Esophagus squamous epithelium (tissue), 5 donors: ENCODE measurements at regions not wholly inside any gene's neighbourhood (a gene's known extent, or its start where the extent isn't known, plus 50 kb on each side); places are given as distances from the start of the nearest gene placed in this dataset.
A peak's percentile ranks its signal among the peaks of the same experiment; 100 is the strongest.
"Not testable (repeated sequence)": the region's sequence is repeated elsewhere in the genome, so short reads cannot be mapped to it uniquely, and the experiment has no call there.

Experiments used
- DNase-seq: peaks from one replicate; lab custom pipeline; 2025; lab: John Stamatoyannopoulos, UW
- H3K27ac ChIP-seq, 4 donors: fragments of 200-600 bp; sonication (generic); one replicate each; pipeline ENCODE4 v1.5.1; 2016 to 2019; ENCODE audit warnings: mild to moderate bottlenecking in 1 of 4
- H3K27me3 ChIP-seq, 4 donors: fragments of 200-600 bp; sonication (generic); 1 replicate in 3 of 4; 2 replicates in 1 of 4; pipeline versions ENCODE4 v1.5.1 to v1.6.0; 2017 to 2021; ENCODE audit warnings: antibody characterized with exemption in 1 of 4
- H3K36me3 ChIP-seq, 3 donors: fragments of 200-600 bp; sonication (generic); one replicate each; pipeline ENCODE4 v1.5.1; 2016 to 2019
- H3K4me1 ChIP-seq, 3 donors: fragments of 200-600 bp; sonication (generic); one replicate each; pipeline ENCODE4 v1.5.1; 2017 to 2019
- H3K4me3 ChIP-seq, 4 donors: fragments of 200-600 bp; sonication (generic); 1 replicate in 3 of 4; 2 replicates in 1 of 4; pipeline ENCODE4 v1.5.1; 2016 to 2019; ENCODE audit warnings: mild to moderate bottlenecking in 2 of 4, moderate library complexity in 1 of 4
- H3K9me3 ChIP-seq, 3 donors: fragments of 200-600 bp; sonication (generic); one replicate each; pipeline ENCODE4 v1.5.1; 2016 to 2019
- POLR2A ChIP-seq, 4 donors: fragments of 450-650 bp; IDR thresholded peaks; one replicate each; pipeline ENCODE4 v1.6.1; 2017; ENCODE audit warnings: antibody characterized with exemption in 4 of 4, mild to moderate bottlenecking in 4 of 4, moderate library complexity in 3 of 4
- WGBS, 2 donors: methylation state at CpG; one replicate each; pipeline ENCODE4 v1.1.5; 2018; 5-methylcytosine and 5-hydroxymethylcytosine counted together
- intact Hi-C: fragments of 100-400 bp; cut with DNase I; formaldehyde crosslinking; loops from one replicate; pipeline ENCODE4 v1.15.0; 2022
- TF ChIP-seq, protein P1 (sequence below), 6 experiments: fragments of 450-650 bp in 4 of 6; fragments of 200-600 bp in 2 of 6; sonication (generic) in 2 of 6; IDR thresholded peaks; one replicate each; pipeline ENCODE4 v1.5.1; 2016 to 2019; ENCODE audit warnings: antibody characterized with exemption in 6 of 6, mild to moderate bottlenecking in 4 of 6, moderate library complexity in 4 of 6
- donor health status: DM: yes; HTN: yes; CAD: no.

DNA sequence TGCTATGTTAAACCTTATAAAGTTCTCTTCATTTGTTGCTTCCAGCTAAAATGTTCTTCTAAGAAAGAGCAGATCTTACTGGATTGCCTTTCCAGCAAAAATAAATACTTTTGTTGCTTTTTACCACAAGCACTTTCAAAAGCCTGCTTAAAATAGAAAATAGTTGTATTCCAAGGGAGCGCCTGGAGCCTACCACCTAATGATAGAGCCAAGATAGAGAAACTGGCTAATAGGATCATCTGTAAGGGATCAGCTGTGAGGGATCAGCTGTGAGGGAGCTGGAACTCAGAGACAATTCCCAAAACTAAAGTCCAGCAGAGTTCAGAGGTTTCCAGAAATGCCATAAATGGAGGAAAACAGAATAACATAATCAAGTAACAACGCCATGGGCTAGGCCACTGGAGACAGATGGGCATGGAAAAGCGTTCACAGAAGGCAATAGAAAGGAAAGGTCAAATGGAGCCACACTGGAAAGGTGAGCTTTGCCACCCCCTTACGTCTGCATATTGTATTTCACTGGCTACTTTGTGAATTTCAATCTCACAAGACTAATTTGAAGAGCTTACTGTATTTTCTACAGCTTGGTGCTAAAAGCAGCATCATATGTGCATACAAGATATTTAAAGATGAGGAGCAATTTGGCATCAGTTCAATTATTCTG lies 140.6 kb upstream of the TLE4 start:
- 65 to 66% methylated on average over 4 of the region's 4 CpGs for WGBS, 2 donors
- TF ChIP-seq, protein P1, sequence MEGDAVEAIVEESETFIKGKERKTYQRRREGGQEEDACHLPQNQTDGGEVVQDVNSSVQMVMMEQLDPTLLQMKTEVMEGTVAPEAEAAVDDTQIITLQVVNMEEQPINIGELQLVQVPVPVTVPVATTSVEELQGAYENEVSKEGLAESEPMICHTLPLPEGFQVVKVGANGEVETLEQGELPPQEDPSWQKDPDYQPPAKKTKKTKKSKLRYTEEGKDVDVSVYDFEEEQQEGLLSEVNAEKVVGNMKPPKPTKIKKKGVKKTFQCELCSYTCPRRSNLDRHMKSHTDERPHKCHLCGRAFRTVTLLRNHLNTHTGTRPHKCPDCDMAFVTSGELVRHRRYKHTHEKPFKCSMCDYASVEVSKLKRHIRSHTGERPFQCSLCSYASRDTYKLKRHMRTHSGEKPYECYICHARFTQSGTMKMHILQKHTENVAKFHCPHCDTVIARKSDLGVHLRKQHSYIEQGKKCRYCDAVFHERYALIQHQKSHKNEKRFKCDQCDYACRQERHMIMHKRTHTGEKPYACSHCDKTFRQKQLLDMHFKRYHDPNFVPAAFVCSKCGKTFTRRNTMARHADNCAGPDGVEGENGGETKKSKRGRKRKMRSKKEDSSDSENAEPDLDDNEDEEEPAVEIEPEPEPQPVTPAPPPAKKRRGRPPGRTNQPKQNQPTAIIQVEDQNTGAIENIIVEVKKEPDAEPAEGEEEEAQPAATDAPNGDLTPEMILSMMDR (IDR thresholded peaks at IDR 0.05) = no peak
- no peak for TF ChIP-seq POLR2A (IDR thresholded peaks at IDR 0.05)
- Histone ChIP-seq H3K27me3 (no peaks in the 10 kb centered on the region), H3K4me1 (peaks cover 0 to 8% (median 5%) of the 10 kb centered on the region in 3 donors), H3K36me3 (no peaks in the 10 kb centered on the region), H3K27ac (no peak overlapping the region), H3K9me3 (peaks cover 0 to 5% (median 0%) of the 10 kb centered on the region in 3 donors), H3K4me3 (no peak overlapping the region)
- intact Hi-C loops = no loop called here
- no peak for DNase-seq

DNA sequence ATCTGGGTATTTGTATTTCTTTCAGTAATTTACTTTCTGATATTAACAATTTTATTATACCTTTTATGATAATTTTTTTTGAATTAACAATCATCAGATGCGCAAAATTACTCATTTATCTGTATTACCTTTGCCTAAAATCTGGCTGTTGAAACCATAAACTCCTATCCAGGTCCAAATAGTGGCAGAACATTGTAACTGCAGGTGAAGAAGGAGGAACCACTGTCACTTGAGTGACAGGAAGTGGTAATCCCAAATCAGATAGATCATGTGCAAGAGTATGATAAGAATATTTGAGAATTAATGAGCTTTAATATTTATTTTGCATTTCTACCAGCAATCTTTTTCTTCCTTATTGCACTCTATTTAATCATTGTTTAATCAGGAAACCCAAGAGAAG lies 139.3 kb upstream of the TLE4 start:
- intact Hi-C loops = no loop called here
- no peaks in the 10 kb centered on the region for H3K27me3 ChIP-seq
- H3K4me3 ChIP-seq = no peak overlapping the region
- no peak for TF ChIP-seq POLR2A (IDR thresholded peaks at IDR 0.05)
- TF ChIP-seq, protein P1 (IDR thresholded peaks at IDR 0.05) = peak in 1 of 6 experiments; percentile 33
- no peaks in the 10 kb centered on the region for H3K36me3 ChIP-seq
- peaks cover 0 to 8% (median 5%) of the 10 kb centered on the region in 3 donors for H3K4me1 ChIP-seq
- 87 to 100% methylated on average over 1 of the region's 1 CpG for WGBS, 2 donors
- H3K27ac ChIP-seq = no peak overlapping the region
- DNase-seq = no peak
- no peaks in the 10 kb centered on the region for H3K9me3 ChIP-seq

DNA sequence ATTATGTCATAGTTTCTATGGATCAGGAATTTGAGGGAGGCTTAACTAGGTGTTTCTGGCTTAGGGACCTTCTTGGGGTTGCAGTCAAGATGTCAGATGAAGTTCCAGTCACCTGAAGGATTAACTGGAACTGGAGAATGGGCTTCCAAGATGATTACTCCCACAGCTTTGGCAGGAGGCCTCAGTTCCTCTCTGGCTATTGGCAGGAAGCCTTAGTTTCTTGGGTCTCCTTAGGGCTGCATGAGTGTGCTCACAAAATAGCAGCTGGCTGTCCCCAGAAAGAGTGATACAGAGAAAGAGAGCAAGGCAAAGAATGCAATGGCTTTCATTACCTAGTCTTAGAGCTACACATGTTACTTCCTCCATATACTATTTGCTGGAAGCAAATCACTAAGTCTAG lies 138.1 kb upstream of the TLE4 start:
- H3K4me1 ChIP-seq = peaks cover 0 to 17% (median 5%) of the 10 kb centered on the region in 3 donors
- no peaks in the 10 kb centered on the region for H3K27me3 ChIP-seq
- H3K27ac ChIP-seq = no peak overlapping the region
- no peak overlapping the region for H3K4me3 ChIP-seq
- H3K36me3 ChIP-seq = no peaks in the 10 kb centered on the region
- no peak for TF ChIP-seq POLR2A (IDR thresholded peaks at IDR 0.05)
- TF ChIP-seq, protein P1 (IDR thresholded peaks at IDR 0.05) = no peak
- H3K9me3 ChIP-seq = no peaks in the 10 kb centered on the region
- DNase-seq = no peak
- intact Hi-C loops = no loop called here

DNA sequence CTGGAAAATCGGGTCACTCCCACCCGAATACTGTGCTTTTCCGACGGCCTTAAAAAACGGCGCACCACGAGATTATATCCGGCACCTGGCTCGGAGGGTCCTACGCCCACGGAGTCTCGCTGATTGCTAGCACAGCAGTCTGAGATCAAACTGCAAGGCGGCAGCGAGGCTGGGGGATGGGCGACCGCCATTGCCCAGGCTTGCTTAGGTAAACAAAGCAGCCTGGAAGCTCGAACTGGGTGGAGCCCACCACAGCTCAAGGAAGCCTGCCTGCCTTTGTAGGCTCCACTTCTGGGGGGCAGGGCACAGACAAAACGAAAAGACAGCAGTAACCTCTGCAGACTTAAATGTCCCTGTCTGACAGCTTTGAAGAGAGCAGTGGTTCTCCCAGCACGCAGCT lies 132.5 kb upstream of the TLE4 start:
- intact Hi-C loops, H3K27ac ChIP-seq, H3K36me3 ChIP-seq, H3K27me3 ChIP-seq, DNase-seq, H3K9me3 ChIP-seq: not testable (repeated sequence)
- 0 to 16% methylated on average over 1 to 13 of the region's 19 CpGs for WGBS, 2 donors
- H3K4me3 ChIP-seq = peak overlapping the region; percentile 21 to 47 (median 34)
- peaks cover 0 to 16% (median 0%) of the 10 kb centered on the region in 3 donors for H3K4me1 ChIP-seq

DNA sequence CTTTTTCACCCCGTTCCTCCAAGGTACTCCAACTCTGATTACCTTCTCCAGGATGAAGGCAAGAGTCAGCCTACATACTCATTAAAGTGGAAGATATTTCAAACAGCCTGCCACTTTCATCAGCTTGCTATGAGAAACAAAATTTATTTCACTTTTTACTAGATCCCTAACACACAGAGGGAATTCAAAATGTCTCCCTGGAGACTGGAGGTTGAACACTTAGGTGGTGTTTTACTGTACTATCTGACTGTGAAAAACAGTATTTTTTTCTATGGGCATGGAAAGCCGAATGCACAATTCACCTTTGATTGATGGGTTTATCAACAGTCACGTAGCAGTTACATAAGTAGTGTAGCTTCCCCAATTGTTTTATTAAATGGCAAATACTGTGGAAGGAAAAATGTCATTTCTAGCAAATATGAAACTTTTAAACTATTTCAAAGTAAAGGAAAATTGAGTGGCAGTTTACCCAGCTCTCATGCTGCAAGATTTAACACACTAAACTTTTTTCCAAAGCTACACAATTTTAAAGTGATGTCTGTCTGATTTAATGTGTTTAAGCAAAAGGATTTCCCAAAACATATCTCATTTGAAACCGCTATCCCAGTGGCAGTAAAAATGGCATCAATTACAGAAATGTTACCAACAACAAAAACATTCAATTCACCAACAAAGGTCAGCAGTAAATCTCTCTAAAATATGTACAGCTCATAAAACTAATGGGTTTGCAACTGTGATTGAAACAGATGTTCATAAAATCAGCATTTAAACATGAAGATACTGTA lies 125.0 kb upstream of the TLE4 start:
- no peaks in the 10 kb centered on the region for H3K27me3 ChIP-seq
- peaks cover 0 to 2% (median 0%) of the 10 kb centered on the region in 3 donors for H3K9me3 ChIP-seq
- DNase-seq = no peak
- intact Hi-C loops = no loop called here
- TF ChIP-seq, protein P1 (IDR thresholded peaks at IDR 0.05) = no peak
- no peak for TF ChIP-seq POLR2A (IDR thresholded peaks at IDR 0.05)
- no peak overlapping the region for H3K27ac ChIP-seq
- H3K36me3 ChIP-seq = no peaks in the 10 kb centered on the region
- WGBS, 2 donors = 48 to 58% methylated on average over 4 of the region's 4 CpGs
- no peak overlapping the region for H3K4me3 ChIP-seq
- H3K4me1 ChIP-seq = no peaks in the 10 kb centered on the region
